ENCODE measurements at regions not wholly inside any gene's neighbourhood (a gene's known extent, or its start where the extent isn't known, plus 50 kb on each side); places are given as distances from the start of the nearest gene placed in this dataset.
A peak's percentile ranks its signal among the peaks of the same experiment; 100 is the strongest.

GRCh38 chr13:82674546-82674945 is 1207.7 kb downstream of the SLITRK1 start:
- Mint-ChIP-seq H3K9me3 (peaks cover 27% of the 10 kb centered on the region), H3K4me3 (no peak overlapping the region), H3K27me3 (ENCODE audit: insufficient read depth, low read depth, poor library complexity) (no peaks in the 10 kb centered on the region), H3K36me3 (ENCODE audit: low read depth) (peaks cover 30% of the 10 kb centered on the region), H3K27ac (peak overlapping the region; percentile 91), H3K4me1 (peaks cover 12% of the 10 kb centered on the region)
- no peaks in the 10 kb centered on the region for H3K36me3 ChIP-seq (ENCODE audit: insufficient read depth)
- peak overlapping the region; percentile 21 for H3K27ac ChIP-seq (ENCODE audit: low read depth)
- H3K9me2 ChIP-seq (ENCODE audit: insufficient read depth), result no peaks in the 10 kb centered on the region
- peaks cover 16% of the 10 kb centered on the region for H3K4me1 ChIP-seq (ENCODE audit: insufficient read depth)
- no peaks in the 10 kb centered on the region for H4K20me1 ChIP-seq (replicated peaks; ENCODE audit: insufficient read depth)
- H3K4me3 ChIP-seq, result no peak overlapping the region
- TF ChIP-seq ETS1 (IDR thresholded peaks at IDR 0.05) (no peak), CTCF (conservative IDR thresholded peaks at IDR 0.05; ENCODE audit: low read depth in 2 of 2) (no peak), ZNF462 (CRISPR knock-in tag; IDR thresholded peaks at IDR 0.05) (no peak), CREB1 (CRISPR knock-in tag; IDR thresholded peaks at IDR 0.05; ENCODE audit: low read depth) (no peak), STAT1 (IDR thresholded peaks at IDR 0.05; ENCODE audit: unreplicated experiment) (no peak), POLR2AphosphoS5 (IDR thresholded peaks at IDR 0.05; ENCODE audit: low read depth) (no peak), REST (IDR thresholded peaks at IDR 0.05; ENCODE audit: unreplicated experiment) (no peak), EZH2 (IDR thresholded peaks at IDR 0.05; ENCODE audit: low read depth, unreplicated experiment) (no peak), JUNB (IDR thresholded peaks at IDR 0.05; ENCODE audit: unreplicated experiment) (no peak), ZNF331 (CRISPR knock-in tag; IDR thresholded peaks at IDR 0.05; ENCODE audit: low read depth) (no peak), EZH2phosphoT487 (IDR thresholded peaks at IDR 0.05; ENCODE audit: unreplicated experiment) (no peak), ZNF114 (CRISPR knock-in tag; IDR thresholded peaks at IDR 0.05) (no peak), NANOG (IDR thresholded peaks at IDR 0.05; ENCODE audit: borderline replicate concordance) (no peak)
- no peak overlapping the region for H2AFZ ChIP-seq
- H3F3A ChIP-seq (replicated peaks; ENCODE audit: low read depth), result no peaks in the 10 kb centered on the region
- DNase-seq (ENCODE audit: low spot score) (no peak), ATAC-seq (peak; percentile 54)
- no peaks in the 10 kb centered on the region for H3K79me2 ChIP-seq (replicated peaks; ENCODE audit: insufficient read depth)
- no peaks in the 10 kb centered on the region for H3K27me3 ChIP-seq (ENCODE audit: insufficient read depth)
- peak overlapping the region; percentile 22; the same call in 1 of the 2 replicates for H3K4me2 ChIP-seq
